K562 (cell line): ENCODE measurements at regions not wholly inside any gene's neighbourhood (a gene's known extent, or its start where the extent isn't known, plus 50 kb on each side); places are given as distances from the start of the nearest gene placed in this dataset.

Source experiments
- DPF2 ChIP-seq: fragments of 450-650 bp; IDR thresholded peaks from 2 replicates; pipeline ENCODE4 v1.6.1; 2016
- ELF1 ChIP-seq: fragments of 200-800 bp; sonication (Bioruptor generic); IDR thresholded peaks from 2 replicates; pipeline ENCODE4 v1.6.1; 2016; ENCODE audit warnings: missing genetic modification characterization, missing compliant biosample characterization
- FOXP4 ChIP-seq: sonication (generic); formaldehyde crosslinking; IDR thresholded peaks from 2 replicates; pipeline ENCODE4 v1.8.0; 2022; ENCODE audit warnings: mild to moderate bottlenecking, missing genetic modification reagents, borderline replicate concordance
- MAFF ChIP-seq: IDR thresholded peaks from 2 replicates; pipeline ENCODE4 v1.6.1; 2012; ENCODE audit warnings: low read length, improper control_type of control experiment
- MAFK ChIP-seq: IDR thresholded peaks from 2 replicates; pipeline ENCODE4 v1.6.1; 2011; ENCODE audit warnings: low read length, improper control_type of control experiment
- RAD51 ChIP-seq: fragments of 450-650 bp; IDR thresholded peaks from 2 replicates; pipeline ENCODE4 v1.7.1; 2016; ENCODE audit warnings: low read depth, mild to moderate bottlenecking, borderline replicate concordance
- RBM15 ChIP-seq: fragments of 200-400 bp; formaldehyde crosslinking; IDR thresholded peaks from 2 replicates; pipeline ENCODE4 v1.6.1; 2018; ENCODE audit warnings: mild to moderate bottlenecking, low read length, moderate library complexity; ENCODE audit not compliant: insufficient read depth
- SMAD4 ChIP-seq: fragments of 250-450 bp; sonication (Bioruptor Pico); conservative IDR thresholded peaks from 2 replicates; pipeline ENCODE4 v1.8.0; 2021; ENCODE audit warnings: inconsistent platforms, mild to moderate bottlenecking, moderate library complexity
- SMARCA4 ChIP-seq: fragments of 450-650 bp; IDR thresholded peaks from 2 replicates; pipeline ENCODE4 v1.6.1; 2016
- SNIP1 ChIP-seq: fragments of 450-650 bp; IDR thresholded peaks from 2 replicates; pipeline ENCODE4 v1.7.1; 2017; ENCODE audit warnings: low read depth, mild to moderate bottlenecking
- TCF7L2 ChIP-seq: fragments of 150-350 bp; IDR thresholded peaks from 2 replicates; pipeline ENCODE4 v1.6.1; 2016; ENCODE audit warnings: low read depth, mild to moderate bottlenecking, low read length, moderate library complexity
- TCFL5 ChIP-seq: fragments of 250-450 bp; sonication (Bioruptor Pico); conservative IDR thresholded peaks from 2 replicates; pipeline ENCODE4 v1.6.1; 2021; ENCODE audit warnings: mild to moderate bottlenecking, moderate library complexity, matching md5 sums
- TSHZ1 ChIP-seq: fragments of 250-450 bp; sonication (Bioruptor Pico); IDR thresholded peaks from 2 replicates; pipeline ENCODE4 v1.4.0; 2020; ENCODE audit warnings: mild to moderate bottlenecking, moderate library complexity
- ZBTB2 ChIP-seq: fragments of 450-650 bp; IDR thresholded peaks from 2 replicates; pipeline ENCODE4 v1.6.1; 2016; ENCODE audit warnings: antibody characterized with exemption
- ZNF592 ChIP-seq: fragments of 450-650 bp; IDR thresholded peaks from 2 replicates; pipeline ENCODE4 v1.6.1; 2017; ENCODE audit warnings: antibody characterized with exemption, mild to moderate bottlenecking
- ZSCAN29 ChIP-seq: fragments of 450-650 bp; IDR thresholded peaks from 2 replicates; pipeline ENCODE4 v1.6.1; 2017

- TF ChIP-seq ZNF592, result peak; percentile 93
- peak; percentile 55 for TF ChIP-seq ZSCAN29
- 0 out of 2 replicates have a peak, but pooled peaks have one; percentile 29 for TF ChIP-seq ZBTB2
- TF ChIP-seq FOXP4, result no peak
- TF ChIP-seq SMAD4 (CRISPR knock-in tag), result no peak
- TF ChIP-seq MAFK, result peak; percentile 27; the same call in 1 of the 2 replicates
- TF ChIP-seq DPF2, result peak; percentile 80
- no peak for TF ChIP-seq SNIP1
- peak; percentile 50; the same call in 1 of the 2 replicates for TF ChIP-seq MAFF
- TF ChIP-seq RBM15, result no peak
- TF ChIP-seq RAD51, result no peak
- TF ChIP-seq SMARCA4, result peak; percentile 68
- TF ChIP-seq TCF7L2, result no peak
- no peak for TF ChIP-seq ELF1 (tag)
- TF ChIP-seq TCFL5 (CRISPR knock-in tag), result 0 out of 2 replicates have a peak, but pooled peaks have one; percentile 27
- no peak for TF ChIP-seq TSHZ1 (CRISPR knock-in tag)
Observed at GRCh38 chr1:30809514-30810263, 52.1 kb upstream of the LAPTM5 start (continued).
